DMS153 (cell line): ENCODE measurements at regions not wholly inside any gene's neighbourhood (a gene's known extent, or its start where the extent isn't known, plus 50 kb on each side); places are given as distances from the start of the nearest gene placed in this dataset.

Source experiments
- DNase-seq: peaks from one replicate; lab custom pipeline; 2025; lab: John Stamatoyannopoulos, UW

DNA sequence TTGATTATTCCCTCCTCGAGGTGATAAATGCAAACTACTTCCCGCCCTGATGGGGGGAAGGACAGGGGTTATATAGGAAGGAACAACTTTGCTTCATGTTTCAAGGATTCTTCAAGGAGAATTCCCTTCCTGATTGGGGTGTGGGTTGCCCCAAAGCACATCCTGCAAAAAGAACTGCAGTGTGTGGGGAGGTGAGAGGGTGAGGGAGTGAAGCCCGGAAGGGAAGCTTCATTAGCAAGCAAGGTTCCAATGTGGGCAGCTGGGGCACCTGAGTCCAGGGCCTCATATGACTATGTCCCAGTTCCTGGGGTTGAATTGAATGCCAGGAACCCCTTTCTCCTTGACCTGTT lies 326.0 kb downstream of the MN1 start:
- no peak for DNase-seq

DNA sequence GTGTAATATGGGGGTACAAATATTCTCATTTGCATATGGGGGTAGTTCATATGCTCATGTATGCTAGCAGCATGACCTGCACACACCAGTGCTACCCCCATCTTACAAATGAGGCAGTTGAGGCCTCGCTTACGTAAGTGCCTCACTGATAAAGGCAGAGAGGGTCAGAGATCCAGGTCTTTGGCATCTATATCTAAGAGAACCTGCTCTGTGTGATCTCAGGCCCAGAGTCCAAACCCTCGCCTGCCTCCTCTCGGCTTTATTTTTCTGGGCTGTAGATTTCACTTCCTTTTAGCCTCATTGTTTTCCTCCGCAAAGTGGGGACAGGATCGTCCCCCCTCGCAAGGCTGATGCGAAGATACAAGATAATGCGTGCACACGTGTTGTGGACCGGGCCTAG lies 325.2 kb downstream of the MN1 start:
- DNase-seq = no peak

DNA sequence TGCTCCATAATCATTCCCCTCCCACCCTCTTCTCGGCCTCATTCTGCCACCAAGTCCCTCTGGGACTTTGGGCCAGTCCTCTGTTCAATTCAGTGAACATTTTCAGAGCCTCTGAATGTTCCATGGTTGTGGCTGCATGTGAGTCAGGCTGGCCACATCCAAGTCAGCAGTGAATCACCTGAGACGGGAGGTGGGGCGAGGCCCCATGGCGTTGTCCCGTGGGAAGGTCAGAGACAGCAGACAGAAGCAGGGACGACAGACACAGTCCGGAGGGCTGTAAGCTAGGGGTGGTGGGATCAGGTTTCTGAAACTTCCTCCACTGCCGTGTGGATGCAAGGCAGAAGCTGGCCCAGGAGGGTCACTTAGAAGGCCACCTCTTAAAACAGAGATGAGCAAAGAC lies 324.8 kb downstream of the MN1 start:
- no peak for DNase-seq

DNA sequence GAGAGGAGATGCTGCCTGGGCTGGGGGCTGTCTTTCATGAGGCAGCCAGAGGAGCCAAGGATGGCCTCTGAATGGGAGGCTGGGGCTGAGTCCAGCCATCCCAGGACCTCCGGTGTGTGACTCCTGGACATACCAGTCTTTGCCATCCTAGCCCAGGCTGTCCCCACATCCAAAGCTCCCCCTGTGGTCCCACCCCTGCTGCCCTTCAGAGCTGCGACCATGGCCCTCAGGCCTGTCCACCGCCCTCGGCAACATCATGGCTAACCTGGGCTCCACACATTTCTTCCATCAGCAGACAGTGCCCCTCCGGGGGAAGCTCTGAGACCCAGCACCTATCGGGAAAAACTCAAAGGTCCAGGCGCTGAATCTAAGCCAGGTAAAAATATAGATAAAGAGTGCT lies 324.4 kb downstream of the MN1 start:
- no peak for DNase-seq

DNA sequence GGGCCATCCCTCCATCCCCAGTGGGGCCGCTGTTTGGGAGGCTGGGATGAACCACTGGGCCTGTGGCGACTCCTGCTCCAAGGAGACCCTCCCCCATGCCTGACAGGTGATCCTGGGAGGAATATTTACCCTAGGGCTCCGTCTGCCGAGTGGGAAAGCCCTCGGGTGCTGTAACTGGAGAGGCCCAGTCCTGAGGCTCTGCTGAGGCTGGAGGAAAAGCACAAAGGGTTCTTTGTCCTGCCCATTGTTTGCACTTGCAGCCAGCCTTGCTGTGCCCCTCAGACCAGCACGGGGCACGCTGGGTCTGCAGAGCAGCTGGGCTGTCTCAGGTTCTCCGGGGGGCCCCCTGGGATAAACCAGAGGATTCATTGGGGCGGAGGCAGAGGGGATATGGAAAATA lies 321.1 kb downstream of the MN1 start:
- peak; percentile 65 for DNase-seq

DNA sequence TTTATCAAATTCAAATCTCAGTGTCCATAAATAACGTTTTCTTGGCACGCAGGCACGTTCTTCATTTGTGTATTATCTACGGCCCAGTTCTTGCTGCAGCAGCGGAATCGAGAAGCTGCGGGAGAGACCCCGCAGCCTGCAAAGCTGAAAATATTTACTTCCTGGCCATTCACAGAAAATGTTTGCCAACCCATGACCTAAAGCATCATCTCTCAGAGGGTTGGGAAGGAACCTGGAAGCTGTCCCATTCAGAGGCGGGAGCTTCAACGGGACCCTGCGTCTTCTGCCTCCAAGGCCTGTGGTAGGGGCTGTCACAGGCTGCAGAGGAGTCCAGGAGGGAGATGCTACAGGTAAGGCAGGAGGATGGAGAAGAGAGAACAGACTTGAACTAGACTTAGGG lies 319.2 kb downstream of the MN1 start:
- no peak for DNase-seq

DNA sequence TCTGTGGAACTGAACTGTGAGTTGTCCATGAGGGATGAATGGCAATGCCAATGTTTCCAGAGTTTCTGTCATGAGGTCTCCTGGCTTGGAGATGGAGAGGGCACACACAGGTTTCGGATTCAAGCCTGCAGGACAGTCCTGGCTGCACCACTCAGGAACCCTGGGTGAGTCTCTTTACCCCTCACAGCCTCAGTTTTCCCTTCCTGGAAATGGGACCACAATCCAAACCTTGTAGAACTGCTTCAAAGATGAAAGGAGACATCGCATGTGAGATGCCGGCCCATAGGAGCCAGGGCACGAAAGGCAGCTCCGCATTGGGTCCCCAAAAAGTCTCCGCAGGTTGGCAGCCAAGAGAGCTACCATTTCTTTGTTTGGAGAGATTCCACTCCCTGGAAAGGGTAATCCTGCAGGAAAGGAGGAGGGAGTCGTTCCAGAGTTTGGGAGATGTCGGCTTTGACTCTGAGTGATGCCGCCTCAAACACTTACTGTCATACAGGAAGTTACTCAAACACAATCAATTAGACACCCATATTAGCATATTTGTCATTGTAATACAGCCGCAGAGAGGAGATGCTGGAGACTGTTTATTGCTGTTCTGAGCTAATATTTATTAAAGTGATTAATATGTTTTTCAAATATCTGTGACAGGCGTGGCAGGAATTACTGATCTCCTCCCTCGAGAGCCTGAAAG lies 318.3 kb downstream of the MN1 start:
- no peak for DNase-seq

DNA sequence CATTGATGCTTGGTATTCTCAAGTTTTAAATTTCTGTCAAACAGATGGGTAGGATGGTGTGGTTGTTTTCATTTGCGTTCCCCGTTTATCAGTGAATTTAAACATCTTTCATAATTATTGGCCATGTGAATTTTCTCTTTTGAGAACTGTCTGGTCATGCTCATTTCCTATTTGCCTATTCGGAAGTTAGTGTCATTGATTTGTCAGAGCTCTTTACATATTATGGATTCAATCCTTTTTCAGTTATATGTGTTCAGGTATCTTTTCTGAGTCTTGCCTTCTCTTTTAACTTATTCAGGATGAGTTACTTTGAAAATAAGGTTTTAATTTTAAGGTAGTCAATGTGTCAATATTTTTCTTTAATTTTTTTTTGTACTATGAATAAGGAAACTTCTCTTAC lies 315.7 kb downstream of the MN1 start:
- DNase-seq = no peak

DNA sequence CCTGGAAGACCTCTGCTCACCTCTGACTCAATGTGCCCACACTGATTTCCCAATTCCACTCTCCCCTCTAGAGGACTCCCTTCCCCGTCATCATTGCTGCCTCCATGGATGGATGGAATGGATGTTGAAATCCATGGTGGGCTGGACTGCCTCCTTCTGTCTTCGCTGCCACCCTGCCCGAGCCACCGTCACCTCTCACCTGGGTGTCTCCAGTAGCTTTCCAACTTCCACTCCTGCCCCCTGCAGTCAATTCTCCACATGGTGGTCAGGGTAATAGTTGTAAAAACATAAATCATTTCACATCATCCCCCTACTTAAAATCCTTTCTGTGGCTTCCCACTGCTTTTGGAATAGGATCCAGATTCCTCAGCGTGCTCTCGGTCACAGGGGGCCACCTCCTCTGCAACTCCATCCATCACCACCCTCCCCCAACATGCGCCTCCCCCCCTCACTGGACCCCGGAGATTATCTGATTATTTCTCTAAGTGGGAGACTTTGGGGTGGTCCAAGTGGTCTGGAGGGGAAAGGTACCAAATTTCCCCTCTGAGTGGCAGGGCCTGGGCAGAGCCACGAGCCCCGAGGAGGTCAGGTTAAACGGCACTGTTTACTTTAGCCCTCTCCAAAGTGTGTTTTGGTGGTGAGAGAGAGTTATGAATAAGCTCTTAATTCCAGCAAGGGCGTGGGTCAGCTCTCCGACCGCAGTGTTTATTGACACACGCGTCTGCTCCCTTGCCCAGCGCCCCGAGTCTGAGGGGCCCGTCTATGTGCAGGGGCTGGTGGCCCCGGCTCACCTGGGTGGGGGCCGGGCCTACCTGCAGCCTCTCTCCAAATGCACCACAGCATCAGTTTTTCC lies 313.7 kb downstream of the MN1 start:
- no peak for DNase-seq

DNA sequence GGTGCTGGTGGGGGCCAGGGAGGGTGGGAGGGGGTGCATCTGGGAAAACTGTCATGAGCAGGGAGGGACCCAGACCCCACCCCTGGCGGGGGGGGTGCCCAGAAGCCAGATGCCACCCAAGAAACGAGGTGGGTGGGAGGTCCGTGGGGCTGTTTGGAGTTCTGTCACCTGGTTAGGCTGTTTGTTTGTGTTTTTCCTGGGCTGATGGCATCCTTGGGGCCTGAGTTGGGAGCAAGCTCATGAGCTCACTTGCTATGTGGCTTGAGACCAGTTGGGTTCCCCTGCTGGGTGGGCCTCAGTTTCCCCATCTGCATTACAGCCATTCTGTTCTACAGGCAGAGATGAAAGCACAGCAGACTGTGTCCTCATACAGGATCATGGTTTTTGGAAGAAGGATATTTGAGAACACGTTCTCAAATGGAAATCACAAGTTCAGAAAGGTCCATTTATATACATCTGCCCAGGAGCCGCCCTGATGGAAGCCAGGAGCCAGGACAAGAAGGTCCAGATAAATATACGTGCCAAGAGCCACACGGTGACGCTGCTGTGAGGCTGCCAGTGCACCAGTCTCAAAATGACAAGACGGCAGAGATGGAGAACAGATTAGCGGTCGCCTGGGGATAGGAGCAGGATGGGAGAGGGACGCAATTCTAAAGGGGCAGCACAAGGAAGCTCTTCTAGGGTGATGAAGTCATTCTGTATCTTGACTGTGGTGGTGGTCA lies 312.9 kb downstream of the MN1 start:
- no peak for DNase-seq

DNA sequence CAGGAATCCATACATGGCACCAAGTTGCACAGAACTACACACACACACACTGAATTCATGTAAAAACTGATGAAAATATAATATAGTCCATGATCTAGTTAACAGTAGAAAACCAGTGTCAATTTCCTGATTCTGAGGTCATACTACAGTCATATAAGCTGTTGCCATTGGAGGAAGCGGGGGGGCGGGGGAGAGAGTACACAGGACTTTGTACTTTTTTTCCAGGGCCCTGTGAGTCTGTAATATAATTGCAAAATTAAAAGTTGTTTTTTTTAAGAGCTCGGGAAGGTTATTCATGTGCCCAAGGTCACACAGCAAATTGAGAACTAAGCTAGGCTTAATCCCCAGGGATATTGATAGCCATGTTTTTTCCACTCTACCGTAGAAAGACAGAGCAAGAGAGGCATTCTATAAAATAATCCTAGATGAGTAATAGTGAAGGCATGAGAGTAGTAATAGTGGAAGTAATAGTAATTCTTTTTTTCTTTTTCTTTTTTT lies 312.3 kb downstream of the MN1 start:
- DNase-seq = no peak

DNA sequence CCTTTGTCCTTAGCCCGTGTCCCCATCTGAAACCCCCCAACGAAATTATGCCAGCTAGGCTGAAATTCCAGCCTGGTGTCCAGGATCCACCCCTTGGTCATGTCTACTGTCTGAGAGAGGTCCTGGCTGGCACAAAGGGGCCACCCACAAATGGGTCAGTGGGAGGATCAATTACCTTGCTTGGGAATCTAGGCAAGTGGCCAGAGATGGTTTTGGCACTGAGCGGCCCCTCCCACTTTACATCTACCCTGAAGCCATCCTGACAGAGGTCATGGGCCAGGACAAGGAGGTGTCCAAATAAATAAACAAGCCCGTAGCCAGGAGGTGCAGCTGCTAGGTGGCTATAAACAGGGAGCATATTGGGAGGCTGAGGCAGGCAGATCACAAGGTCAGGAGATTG lies 311.5 kb downstream of the MN1 start:
- no peak for DNase-seq

DNA sequence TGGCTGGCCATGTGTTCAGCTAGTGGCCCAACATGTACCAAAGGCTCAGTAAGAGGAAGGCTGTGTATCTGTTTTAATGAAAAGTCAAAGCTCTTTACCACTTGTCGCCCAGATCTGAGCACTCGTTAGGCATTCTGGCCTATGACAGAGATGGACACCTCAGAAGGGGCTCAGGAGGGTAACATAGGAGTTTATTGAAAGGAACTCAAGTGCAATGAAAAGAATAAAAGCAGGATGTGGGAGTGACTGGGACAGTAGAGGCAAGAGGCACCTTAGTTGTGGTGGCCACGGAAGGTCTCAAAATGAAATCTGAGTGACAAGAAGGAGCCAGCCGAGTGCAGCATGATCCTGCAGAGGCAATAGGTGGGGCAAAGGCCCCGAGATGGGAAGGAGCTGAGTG lies 309.7 kb downstream of the MN1 start:
- DNase-seq = no peak

DNA sequence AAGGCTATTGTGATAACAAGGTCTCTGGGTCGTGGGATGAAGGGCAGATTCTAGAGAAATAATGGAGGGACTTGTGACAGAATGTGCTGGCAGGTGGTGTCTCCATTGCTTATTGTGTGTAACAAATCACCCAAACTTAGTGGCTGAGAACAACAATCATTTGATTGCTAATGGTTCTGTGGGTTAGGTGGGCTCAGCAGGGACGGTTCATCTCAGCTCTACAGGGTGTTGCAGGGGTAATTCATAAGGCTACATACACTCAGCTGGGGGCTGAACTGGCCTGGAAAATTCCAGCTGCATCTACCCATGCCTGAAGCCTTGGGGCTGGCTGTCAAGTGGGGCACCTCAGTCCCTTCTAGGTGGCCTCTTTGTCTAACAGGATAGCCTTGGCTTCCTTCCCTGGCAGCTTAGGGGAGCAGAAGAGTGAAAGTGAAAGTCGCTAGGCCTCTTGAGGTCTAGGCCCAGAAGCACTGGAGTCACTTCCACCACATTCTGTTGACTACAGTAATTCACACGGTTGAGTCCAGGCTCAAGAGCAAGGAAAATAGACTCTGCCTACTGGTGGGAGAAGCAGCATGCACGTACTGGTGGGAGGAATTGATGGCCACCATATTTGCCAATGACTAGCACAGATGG lies 308.9 kb downstream of the MN1 start:
- DNase-seq = no peak

DNA sequence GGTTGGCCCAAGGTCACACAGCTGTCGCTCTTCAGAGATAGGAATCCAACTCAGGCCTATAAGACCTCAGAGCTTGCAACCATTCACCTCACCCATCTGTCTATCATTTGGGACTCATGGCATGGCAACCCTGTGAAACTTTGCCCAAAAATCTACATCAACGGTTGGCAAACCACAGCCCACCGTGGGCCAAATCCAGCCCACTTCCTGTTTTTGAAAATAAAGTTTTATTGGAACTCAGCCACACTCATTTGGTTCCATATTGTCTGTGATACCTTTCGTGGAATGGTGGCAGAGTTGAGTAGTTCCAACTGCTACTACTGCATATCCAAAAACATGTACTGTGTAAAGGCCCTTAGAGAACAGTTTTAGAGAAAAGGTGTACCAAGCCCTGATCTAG lies 307.8 kb downstream of the MN1 start:
- no peak for DNase-seq

DNA sequence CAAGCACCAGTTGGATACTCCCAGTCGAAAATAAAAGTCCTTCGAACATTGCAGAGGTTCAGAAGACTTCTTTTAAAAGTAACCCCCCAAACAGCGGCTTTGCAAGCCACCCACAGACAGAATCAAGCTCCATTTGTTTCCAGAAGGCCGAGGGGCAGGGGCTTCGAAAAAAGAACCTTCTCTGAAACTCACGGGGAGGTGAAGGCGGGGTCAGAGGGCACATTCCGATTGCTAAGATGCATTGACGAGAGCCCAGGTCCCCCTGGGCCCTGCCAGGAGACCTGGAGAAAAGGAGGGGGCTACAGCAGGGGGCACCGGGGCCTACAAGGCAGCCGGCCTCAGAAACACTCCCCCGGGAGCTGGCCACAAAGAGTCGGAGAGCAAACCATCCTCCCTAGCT lies 306.8 kb downstream of the MN1 start:
- no peak for DNase-seq

DNA sequence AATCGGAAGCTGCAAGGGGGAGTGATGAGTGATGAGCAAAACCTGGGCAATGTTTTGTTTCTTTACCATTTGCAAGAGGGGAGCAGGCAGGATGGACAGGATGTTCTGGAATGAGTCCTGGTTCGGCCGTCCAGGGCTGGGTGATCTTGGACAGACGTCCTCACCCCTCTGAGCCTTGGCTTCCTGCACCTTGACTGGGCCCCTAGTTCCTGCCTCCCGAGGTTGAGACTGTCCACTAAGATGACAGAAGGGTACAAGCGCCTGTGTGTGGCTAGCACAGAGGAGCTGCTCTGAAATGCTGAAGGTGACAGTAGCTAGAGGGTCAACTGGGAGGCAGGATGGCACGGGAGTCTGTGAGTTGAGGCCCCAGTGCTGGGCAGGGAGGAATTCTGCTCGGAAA lies 306.2 kb downstream of the MN1 start:
- DNase-seq = no peak

DNA sequence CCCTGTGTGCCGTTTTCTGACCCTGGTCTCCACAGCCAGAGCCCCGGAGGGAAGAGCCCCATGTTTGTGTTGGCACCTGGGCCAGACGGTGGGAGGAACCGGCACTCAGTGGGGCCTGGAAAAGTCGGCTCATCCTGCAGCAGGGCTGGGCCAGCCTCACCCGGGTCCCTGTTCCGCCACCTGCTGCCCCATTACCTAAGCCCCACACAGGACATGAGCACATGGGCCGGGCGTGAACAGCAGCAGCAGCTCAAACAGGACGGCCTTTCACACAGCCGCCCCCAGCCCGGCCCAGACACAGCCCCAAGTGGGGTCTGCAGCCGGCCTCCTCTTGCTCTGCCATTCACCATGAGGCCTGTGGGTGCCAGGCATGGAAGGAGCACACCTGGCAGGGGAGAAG lies 302.4 kb downstream of the MN1 start:
- DNase-seq = no peak

DNA sequence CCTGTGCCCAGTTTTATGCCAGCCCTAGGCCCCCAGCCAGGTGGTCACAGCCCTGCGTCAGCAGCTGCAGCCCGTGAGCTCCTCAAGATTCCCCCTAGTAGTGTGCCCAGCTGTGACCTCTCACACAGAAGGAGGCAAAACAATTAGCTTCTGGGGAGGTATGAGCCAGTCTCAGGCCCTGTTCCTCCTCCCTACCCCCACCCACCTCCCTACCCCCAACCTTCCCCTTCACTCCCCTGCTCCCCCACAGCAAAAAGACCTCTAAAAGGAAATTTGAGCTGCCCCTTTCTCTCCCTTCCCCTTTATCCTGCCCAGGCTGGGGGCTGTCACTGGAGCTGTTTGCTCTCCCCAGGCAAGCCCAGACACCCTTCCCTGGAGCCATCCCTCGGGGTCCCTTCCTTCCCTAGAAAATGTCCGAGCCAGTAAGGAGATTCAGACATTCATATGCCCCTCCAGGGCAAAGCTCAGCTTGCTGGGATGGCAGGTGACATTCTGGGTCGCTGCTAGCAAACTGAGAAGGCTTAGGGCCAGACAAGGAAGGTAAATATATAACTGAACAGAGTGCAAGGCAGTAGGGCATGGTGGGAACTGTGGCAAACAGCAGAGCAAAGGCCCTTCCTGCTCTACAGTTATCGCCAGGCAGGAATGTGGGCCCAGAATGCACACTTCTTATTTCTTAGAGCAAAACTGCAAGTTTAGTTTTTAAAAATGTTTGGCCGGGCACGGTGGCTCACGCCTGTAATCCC lies 300.2 kb downstream of the MN1 start:
- no peak for DNase-seq

DNA sequence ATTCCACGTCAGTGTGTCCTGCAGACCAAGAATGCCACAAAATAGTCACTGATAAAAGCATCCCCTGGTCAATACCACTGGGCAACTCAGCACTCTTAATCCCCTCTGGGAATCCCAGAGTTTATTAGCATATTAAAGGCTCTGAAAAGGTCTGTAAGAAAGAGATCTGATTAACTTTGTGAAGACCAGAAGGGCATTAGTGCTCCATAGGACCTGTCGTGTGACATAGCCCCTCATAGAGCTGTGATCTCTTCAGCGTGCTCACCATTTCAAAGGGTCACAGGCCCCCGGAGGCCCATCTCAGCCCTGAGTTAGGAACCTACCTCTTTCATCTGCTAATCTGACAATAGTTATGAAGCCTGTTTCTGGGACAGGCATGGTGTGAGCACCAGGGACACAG lies 299.2 kb downstream of the MN1 start:
- no peak for DNase-seq

DNA sequence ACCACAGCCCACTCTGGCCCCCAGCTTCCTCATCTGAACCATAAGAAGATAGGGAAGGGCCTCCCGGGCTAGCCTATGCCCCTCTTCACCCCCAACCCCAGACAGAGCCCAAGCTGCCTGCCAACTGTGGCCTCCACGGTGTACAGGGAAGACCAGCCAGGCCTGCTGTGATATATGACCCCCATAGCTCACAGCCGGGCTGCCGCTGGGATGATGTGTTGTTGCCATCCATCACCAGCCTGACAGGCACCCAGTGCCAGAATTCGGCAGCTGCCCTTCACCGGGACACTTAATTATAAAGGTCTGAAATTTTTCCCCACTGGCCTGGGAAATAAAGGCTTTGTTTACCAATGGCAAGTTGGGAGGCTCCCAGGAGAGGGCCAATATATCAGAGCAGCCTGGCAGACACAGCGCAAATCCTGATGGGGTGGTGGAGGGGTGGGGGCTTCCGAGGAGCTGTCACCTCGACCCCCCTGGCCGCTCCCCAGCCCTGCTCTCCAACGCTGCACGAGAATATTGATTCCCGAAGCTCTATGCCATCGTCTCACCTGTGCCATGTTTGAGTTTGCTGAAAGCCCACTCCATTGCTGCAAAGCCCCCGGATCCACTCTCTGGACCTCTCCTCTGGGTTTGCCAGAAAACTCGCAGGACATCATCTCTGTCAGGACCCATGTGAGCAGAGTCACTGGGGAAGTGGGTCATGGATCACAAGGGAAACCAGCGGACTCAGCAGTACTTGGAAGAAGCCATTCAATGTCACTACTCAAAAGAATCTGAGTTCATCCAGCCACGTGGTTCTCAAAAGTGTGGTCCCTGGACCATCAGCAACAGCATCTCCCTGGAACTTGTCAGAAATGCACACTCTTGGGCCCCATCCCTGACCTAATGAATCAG lies 296.9 kb downstream of the MN1 start:
- no peak for DNase-seq
